Right atrium auricular region (tissue), 2 donors: ENCODE measurements at regions not wholly inside any gene's neighbourhood (a gene's known extent, or its start where the extent isn't known, plus 50 kb on each side); places are given as distances from the start of the nearest gene placed in this dataset.

Source experiments
- DNase-seq: peaks from one replicate; pipeline ENCODE4 v3.0.0-alpha.2; 2019; ENCODE audit warnings: low spot score
- H3K27ac ChIP-seq, 2 donors: fragments of 200-600 bp; sonication (generic); 1 replicate in 1 of 2; 2 replicates in 1 of 2; pipeline ENCODE4 v1.5.1; 2016 to 2019
- H3K27me3 ChIP-seq, 2 donors: fragments of 200-600 bp; sonication (generic); one replicate each; pipeline versions ENCODE4 v1.5.1 to v1.6.0; 2017 to 2019
- H3K36me3 ChIP-seq: fragments of 200-600 bp; sonication (generic); one replicate; pipeline ENCODE4 v1.5.1; 2016
- H3K4me1 ChIP-seq, 2 donors: fragments of 200-600 bp; sonication (generic); one replicate each; pipeline versions ENCODE4 v1.5.1 to v1.6.0; 2017 to 2019
- H3K4me3 ChIP-seq, 2 donors: fragments of 200-600 bp; sonication (generic); 1 replicate in 1 of 2; 2 replicates in 1 of 2; pipeline ENCODE4 v1.5.1; 2017 to 2019; ENCODE audit warnings: mild to moderate bottlenecking in 1 of 2, moderate library complexity in 1 of 2
- H3K9me3 ChIP-seq, 2 donors: fragments of 200-600 bp; sonication (generic); one replicate each; pipeline ENCODE4 v1.5.1; 2019
- CTCF ChIP-seq, 2 donors: fragments of 200-600 bp; sonication (generic); IDR thresholded peaks; one replicate each; pipeline ENCODE4 v1.5.1; 2019; ENCODE audit warnings: antibody characterized with exemption in 2 of 2

- no peak for TF ChIP-seq CTCF (IDR thresholded peaks at IDR 0.05)
- no peak for DNase-seq
- no peak overlapping the region for H3K27ac ChIP-seq
These were observed 114.9 kb downstream of the ICOS start for GRCh38 chr2:204051476-204051875.

GRCh38 chr2:204051984-204052556 is 115.5 kb downstream of the ICOS start:
- no peaks in the 10 kb centered on the region for H3K9me3 ChIP-seq
- no peak for TF ChIP-seq CTCF (IDR thresholded peaks at IDR 0.05)

More at GRCh38 chr2:204051476-204051875, 114.9 kb downstream of the ICOS start:
- Histone ChIP-seq H3K27me3 (no peaks in the 10 kb centered on the region), H3K4me1 (no peaks in the 10 kb centered on the region), H3K36me3 (no peaks in the 10 kb centered on the region), H3K9me3 (no peaks in the 10 kb centered on the region), H3K4me3 (no peak overlapping the region)

GRCh38 chr2:204059016-204059415 is 122.5 kb downstream of the ICOS start:
- Histone ChIP-seq H3K9me3 (no peaks in the 10 kb centered on the region), H3K27me3 (no peaks in the 10 kb centered on the region), H3K36me3 (no peaks in the 10 kb centered on the region), H3K27ac (no peak overlapping the region), H3K4me1 (no peaks in the 10 kb centered on the region), H3K4me3 (no peak overlapping the region)
- TF ChIP-seq CTCF (IDR thresholded peaks at IDR 0.05): no peak
- no peak for DNase-seq

More at GRCh38 chr2:204051984-204052556, 115.5 kb downstream of the ICOS start:
- no peak for DNase-seq
- H3K4me1 ChIP-seq: no peaks in the 10 kb centered on the region
- H3K4me3 ChIP-seq: no peak overlapping the region
- H3K27me3 ChIP-seq: no peaks in the 10 kb centered on the region
- no peak overlapping the region for H3K27ac ChIP-seq
- no peaks in the 10 kb centered on the region for H3K36me3 ChIP-seq

GRCh38 chr2:204060841-204061240 is 124.3 kb downstream of the ICOS start:
- H3K4me1 ChIP-seq: no peaks in the 10 kb centered on the region
- H3K9me3 ChIP-seq: no peaks in the 10 kb centered on the region
- H3K4me3 ChIP-seq: no peak overlapping the region
- no peak overlapping the region for H3K27ac ChIP-seq
- no peak for DNase-seq
- TF ChIP-seq CTCF (IDR thresholded peaks at IDR 0.05): no peak
- no peaks in the 10 kb centered on the region for H3K27me3 ChIP-seq
- no peaks in the 10 kb centered on the region for H3K36me3 ChIP-seq

- no peak for TF ChIP-seq CTCF (IDR thresholded peaks at IDR 0.05)
- H3K4me1 ChIP-seq: no peaks in the 10 kb centered on the region
These were observed 124.7 kb downstream of the ICOS start for GRCh38 chr2:204061241-204061640.

GRCh38 chr2:204064119-204064518 is 127.6 kb downstream of the ICOS start:
- Histone ChIP-seq H3K27ac (no peak overlapping the region), H3K27me3 (no peaks in the 10 kb centered on the region), H3K36me3 (no peaks in the 10 kb centered on the region), H3K9me3 (no peaks in the 10 kb centered on the region), H3K4me1 (no peaks in the 10 kb centered on the region), H3K4me3 (no peak overlapping the region)
- TF ChIP-seq CTCF (IDR thresholded peaks at IDR 0.05): no peak
- DNase-seq: no peak

More at GRCh38 chr2:204061241-204061640, 124.7 kb downstream of the ICOS start:
- DNase-seq: no peak
- H3K36me3 ChIP-seq: no peaks in the 10 kb centered on the region
- no peaks in the 10 kb centered on the region for H3K27me3 ChIP-seq
- no peaks in the 10 kb centered on the region for H3K9me3 ChIP-seq
- no peak overlapping the region for H3K4me3 ChIP-seq
- no peak overlapping the region for H3K27ac ChIP-seq
